Gastrocnemius medialis (tissue), 4 donors: ENCODE measurements at regions not wholly inside any gene's neighbourhood (a gene's known extent, or its start where the extent isn't known, plus 50 kb on each side); places are given as distances from the start of the nearest gene placed in this dataset.

Source experiments
- POLR2A ChIP-seq, 2 donors: fragments of 450-650 bp; IDR thresholded peaks; one replicate each; pipeline ENCODE4 v1.6.1; 2017; ENCODE audit warnings: antibody characterized with exemption in 2 of 2, mild to moderate bottlenecking in 2 of 2, moderate library complexity in 2 of 2
- TF ChIP-seq, protein P1 (sequence below), 5 experiments: fragments of 450-650 bp in 3 of 5; fragments of 200-600 bp in 2 of 5; sonication (generic) in 2 of 5; IDR thresholded peaks in 4 of 5; conservative IDR thresholded peaks in 1 of 5; 1 replicate in 4 of 5; 2 replicates in 1 of 5; pipeline ENCODE4 v1.5.1; 2016 to 2019; ENCODE audit warnings: antibody characterized with exemption in 5 of 5, mild to moderate bottlenecking in 3 of 5, moderate library complexity in 3 of 5

DNA sequence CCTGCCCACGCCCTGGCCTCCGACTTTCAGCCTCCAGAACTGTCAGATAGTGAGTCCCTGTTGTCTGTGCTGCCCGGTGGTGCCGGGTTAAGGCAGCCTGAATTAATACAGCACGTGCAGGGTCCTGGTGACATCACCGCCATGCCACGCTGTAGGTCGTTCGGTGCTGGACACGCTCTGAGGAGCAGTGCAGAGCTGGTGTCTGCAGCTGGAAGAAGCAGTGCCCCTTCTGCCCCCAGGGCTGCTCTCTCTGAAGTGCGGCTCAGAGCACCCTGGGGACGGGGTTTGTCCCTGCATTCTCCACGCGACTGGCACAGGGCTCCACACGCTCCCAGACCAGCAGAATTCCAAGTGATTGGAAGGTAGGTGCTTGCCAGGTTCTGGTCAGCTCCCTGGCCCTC lies 831.5 kb downstream of the TBC1D22A start:
- TF ChIP-seq, protein P1, sequence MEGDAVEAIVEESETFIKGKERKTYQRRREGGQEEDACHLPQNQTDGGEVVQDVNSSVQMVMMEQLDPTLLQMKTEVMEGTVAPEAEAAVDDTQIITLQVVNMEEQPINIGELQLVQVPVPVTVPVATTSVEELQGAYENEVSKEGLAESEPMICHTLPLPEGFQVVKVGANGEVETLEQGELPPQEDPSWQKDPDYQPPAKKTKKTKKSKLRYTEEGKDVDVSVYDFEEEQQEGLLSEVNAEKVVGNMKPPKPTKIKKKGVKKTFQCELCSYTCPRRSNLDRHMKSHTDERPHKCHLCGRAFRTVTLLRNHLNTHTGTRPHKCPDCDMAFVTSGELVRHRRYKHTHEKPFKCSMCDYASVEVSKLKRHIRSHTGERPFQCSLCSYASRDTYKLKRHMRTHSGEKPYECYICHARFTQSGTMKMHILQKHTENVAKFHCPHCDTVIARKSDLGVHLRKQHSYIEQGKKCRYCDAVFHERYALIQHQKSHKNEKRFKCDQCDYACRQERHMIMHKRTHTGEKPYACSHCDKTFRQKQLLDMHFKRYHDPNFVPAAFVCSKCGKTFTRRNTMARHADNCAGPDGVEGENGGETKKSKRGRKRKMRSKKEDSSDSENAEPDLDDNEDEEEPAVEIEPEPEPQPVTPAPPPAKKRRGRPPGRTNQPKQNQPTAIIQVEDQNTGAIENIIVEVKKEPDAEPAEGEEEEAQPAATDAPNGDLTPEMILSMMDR (IDR thresholded peaks at IDR 0.05 in 4 of 5, conservative IDR thresholded peaks at IDR 0.05 in 1 of 5) = no peak
- no peak for TF ChIP-seq POLR2A (IDR thresholded peaks at IDR 0.05)
